DMS79 (cell line): ENCODE measurements at regions not wholly inside any gene's neighbourhood (a gene's known extent, or its start where the extent isn't known, plus 50 kb on each side); places are given as distances from the start of the nearest gene placed in this dataset.

Experiments used
- DNase-seq: peaks from one replicate; lab custom pipeline; 2025; lab: John Stamatoyannopoulos, UW

GRCh38 chr15:31555022-31555421, 228.4 kb downstream of the KLF13 start:
- no peak for DNase-seq

- no peak for DNase-seq
Measured at GRCh38 chr15:31556494-31557150, 230.0 kb downstream of the KLF13 start.

- DNase-seq, result no peak
Measured at GRCh38 chr15:31557899-31558298, 231.3 kb downstream of the KLF13 start.

- DNase-seq, result no peak
Measured at GRCh38 chr15:31558840-31559239, 232.2 kb downstream of the KLF13 start.

GRCh38 chr15:31559786-31560185, 233.2 kb downstream of the KLF13 start:
- no peak for DNase-seq

GRCh38 chr15:31560643-31561042, 234.0 kb downstream of the KLF13 start:
- no peak for DNase-seq

GRCh38 chr15:31561156-31561555, 234.5 kb downstream of the KLF13 start:
- DNase-seq, result no peak

GRCh38 chr15:31563001-31563400, 236.4 kb downstream of the KLF13 start:
- no peak for DNase-seq

- no peak for DNase-seq
Measured at GRCh38 chr15:31563421-31563820, 236.8 kb downstream of the KLF13 start.

GRCh38 chr15:31567861-31568260, 241.2 kb downstream of the KLF13 start:
- DNase-seq, result no peak

- DNase-seq, result no peak
Measured at GRCh38 chr15:31569836-31570235, 243.2 kb downstream of the KLF13 start.

GRCh38 chr15:31570591-31570990, 244.0 kb downstream of the KLF13 start:
- DNase-seq, result no peak

GRCh38 chr15:31571676-31572075, 245.0 kb downstream of the KLF13 start:
- no peak for DNase-seq

- DNase-seq, result no peak
Measured at GRCh38 chr15:31573759-31574158, 247.1 kb downstream of the KLF13 start.

- DNase-seq, result no peak
Measured at GRCh38 chr15:31574766-31575165, 248.1 kb downstream of the KLF13 start.

GRCh38 chr15:31577108-31577507, 250.5 kb downstream of the KLF13 start:
- DNase-seq, result no peak

GRCh38 chr15:31579282-31579681, 252.6 kb downstream of the KLF13 start:
- no peak for DNase-seq

- no peak for DNase-seq
Measured at GRCh38 chr15:31579976-31580375, 253.3 kb downstream of the KLF13 start.

GRCh38 chr15:31584195-31584594, 257.6 kb downstream of the KLF13 start:
- no peak for DNase-seq

- no peak for DNase-seq
Measured at GRCh38 chr15:31585240-31585639, 258.6 kb downstream of the KLF13 start.

GRCh38 chr15:31586841-31587240, 260.2 kb downstream of the KLF13 start:
- DNase-seq, result no peak

- DNase-seq, result no peak
Measured at GRCh38 chr15:31587583-31587982, 260.9 kb downstream of the KLF13 start.

- DNase-seq, result no peak
Measured at GRCh38 chr15:31590609-31591008, 264.0 kb downstream of the KLF13 start.

GRCh38 chr15:31591908-31592307, 265.3 kb downstream of the KLF13 start:
- DNase-seq, result no peak

GRCh38 chr15:31597466-31597865, 270.8 kb downstream of the KLF13 start:
- no peak for DNase-seq
